ENCODE measurements at regions not wholly inside any gene's neighbourhood (a gene's known extent, or its start where the extent isn't known, plus 50 kb on each side); places are given as distances from the start of the nearest gene placed in this dataset.
"Not testable (repeated sequence)": the region's sequence is repeated elsewhere in the genome, so short reads cannot be mapped to it uniquely, and the experiment has no call there.

- no peak for DNase-seq
These were observed 103.6 kb downstream of the OTOL1 start for GRCh38 chr3:161600173-161600572.

GRCh38 chr3:161602475-161602874, 105.9 kb downstream of the OTOL1 start:
- DNase-seq = no peak

- DNase-seq = no peak
These were observed 106.3 kb downstream of the OTOL1 start for GRCh38 chr3:161602918-161603317.

GRCh38 chr3:161607056-161607455, 110.4 kb downstream of the OTOL1 start:
- DNase-seq = no peak

- DNase-seq = no peak
These were observed 122.7 kb downstream of the OTOL1 start for GRCh38 chr3:161619351-161619750.

GRCh38 chr3:161630794-161631193, 134.2 kb downstream of the OTOL1 start:
- peak; percentile 22 for DNase-seq

GRCh38 chr3:161631536-161631935, 134.9 kb downstream of the OTOL1 start:
- DNase-seq = no peak

GRCh38 chr3:161637559-161637958, 141.0 kb downstream of the OTOL1 start:
- DNase-seq = no peak

- DNase-seq = not testable (repeated sequence)
These were observed 142.5 kb downstream of the OTOL1 start for GRCh38 chr3:161639095-161639494.

- DNase-seq = no peak
These were observed 143.6 kb downstream of the OTOL1 start for GRCh38 chr3:161640181-161640580.

GRCh38 chr3:161641287-161641686, 144.7 kb downstream of the OTOL1 start:
- DNase-seq = no peak

GRCh38 chr3:161644891-161645635, 148.5 kb downstream of the OTOL1 start:
- DNase-seq = peak; percentile 17

- no peak for DNase-seq
These were observed 151.4 kb downstream of the OTOL1 start for GRCh38 chr3:161647936-161648470.

- DNase-seq = no peak
These were observed 153.4 kb downstream of the OTOL1 start for GRCh38 chr3:161649900-161650484.

- no peak for DNase-seq
These were observed 161.2 kb downstream of the OTOL1 start for GRCh38 chr3:161657786-161658185.

GRCh38 chr3:161671141-161671540, 174.5 kb downstream of the OTOL1 start:
- no peak for DNase-seq

GRCh38 chr3:161672478-161672877, 175.9 kb downstream of the OTOL1 start:
- DNase-seq = no peak

GRCh38 chr3:161673866-161674265, 177.3 kb downstream of the OTOL1 start:
- DNase-seq = no peak

- no peak for DNase-seq
These were observed 177.8 kb downstream of the OTOL1 start for GRCh38 chr3:161674402-161674801.

- not testable (repeated sequence) for DNase-seq
These were observed 185.2 kb downstream of the OTOL1 start for GRCh38 chr3:161681831-161682230.

- DNase-seq = no peak
These were observed 186.1 kb downstream of the OTOL1 start for GRCh38 chr3:161682715-161683114.

GRCh38 chr3:161689584-161690298, 193.1 kb downstream of the OTOL1 start:
- no peak for DNase-seq

GRCh38 chr3:161690299-161690620, 193.7 kb downstream of the OTOL1 start:
- no peak for DNase-seq

Data from left kidney (tissue), 1 donor.